GM21367 (cell line): ENCODE measurements at regions not wholly inside any gene's neighbourhood (a gene's known extent, or its start where the extent isn't known, plus 50 kb on each side); places are given as distances from the start of the nearest gene placed in this dataset.

Source experiments
- ATAC-seq: cut with Tn5 transposase; IDR thresholded peaks from one replicate; pipeline ENCODE4 v1.9.1; 2021; ENCODE audit not compliant: unreplicated experiment

- no peak for ATAC-seq
These were observed 489.7 kb upstream of the CNKSR2 start for GRCh38 chrX:20884565-20884964.

- no peak for ATAC-seq
These were observed 510.6 kb upstream of the CNKSR2 start for GRCh38 chrX:20863649-20864048.

GRCh38 chrX:20861113-20861512 is 513.1 kb upstream of the CNKSR2 start:
- no peak for ATAC-seq

- no peak for ATAC-seq
These were observed 516.5 kb upstream of the CNKSR2 start for GRCh38 chrX:20857746-20858145.

GRCh38 chrX:20838477-20838876 is 535.7 kb upstream of the CNKSR2 start:
- no peak for ATAC-seq

GRCh38 chrX:20829665-20830491 is 544.3 kb upstream of the CNKSR2 start:
- no peak for ATAC-seq

GRCh38 chrX:20825984-20826383 is 548.2 kb upstream of the CNKSR2 start:
- no peak for ATAC-seq

- ATAC-seq, result no peak
These were observed 537.3 kb upstream of the RPS6KA3 start for GRCh38 chrX:20803971-20804370.

- ATAC-seq, result no peak
These were observed 535.3 kb upstream of the RPS6KA3 start for GRCh38 chrX:20802036-20802435.

GRCh38 chrX:20796450-20796849 is 529.7 kb upstream of the RPS6KA3 start:
- ATAC-seq, result no peak

- no peak for ATAC-seq
These were observed 522.4 kb upstream of the RPS6KA3 start for GRCh38 chrX:20789103-20789502.

- no peak for ATAC-seq
These were observed 500.6 kb upstream of the RPS6KA3 start for GRCh38 chrX:20767346-20767745.

- no peak for ATAC-seq
These were observed 489.9 kb upstream of the RPS6KA3 start for GRCh38 chrX:20756585-20756984.

GRCh38 chrX:20753076-20753475 is 486.4 kb upstream of the RPS6KA3 start:
- no peak for ATAC-seq

- ATAC-seq, result no peak
These were observed 480.0 kb upstream of the RPS6KA3 start for GRCh38 chrX:20746690-20747089.

- no peak for ATAC-seq
These were observed 476.3 kb upstream of the RPS6KA3 start for GRCh38 chrX:20743046-20743445.

GRCh38 chrX:20742106-20742505 is 475.4 kb upstream of the RPS6KA3 start:
- ATAC-seq, result no peak

GRCh38 chrX:20740443-20740842 is 473.7 kb upstream of the RPS6KA3 start:
- no peak for ATAC-seq

- ATAC-seq, result no peak
These were observed 472.5 kb upstream of the RPS6KA3 start for GRCh38 chrX:20739038-20739745.

GRCh38 chrX:20729416-20729815 is 462.7 kb upstream of the RPS6KA3 start:
- no peak for ATAC-seq

- ATAC-seq, result no peak
These were observed 460.7 kb upstream of the RPS6KA3 start for GRCh38 chrX:20727447-20727846.

- no peak for ATAC-seq
These were observed 454.4 kb upstream of the RPS6KA3 start for GRCh38 chrX:20720954-20721626.
